T47D (cell line): ENCODE measurements at regions not wholly inside any gene's neighbourhood (a gene's known extent, or its start where the extent isn't known, plus 50 kb on each side); places are given as distances from the start of the nearest gene placed in this dataset.
"Not testable (repeated sequence)": the region's sequence is repeated elsewhere in the genome, so short reads cannot be mapped to it uniquely, and the experiment has no call there.

Experiments used
- DNase-seq, 2 experiments: peaks; one replicate each; pipeline versions ENCODE4 v3.0.0 to v3.0.0-alpha.2; 2011 to 2012; ENCODE audit warnings: low read depth in 1 of 2, low spot score in 1 of 2
- JUND ChIP-seq: IDR thresholded peaks from 2 replicates; pipeline ENCODE4 v1.6.1; 2012; ENCODE audit warnings: low read depth
- in situ Hi-C: cut with HindIII; loops from 2 replicates; pipeline ENCODE4 v1.10.0; 2016; ENCODE audit warnings: low sequenced_read_pairs, low pct_unique_long_range_greater_than_20kb

DNA sequence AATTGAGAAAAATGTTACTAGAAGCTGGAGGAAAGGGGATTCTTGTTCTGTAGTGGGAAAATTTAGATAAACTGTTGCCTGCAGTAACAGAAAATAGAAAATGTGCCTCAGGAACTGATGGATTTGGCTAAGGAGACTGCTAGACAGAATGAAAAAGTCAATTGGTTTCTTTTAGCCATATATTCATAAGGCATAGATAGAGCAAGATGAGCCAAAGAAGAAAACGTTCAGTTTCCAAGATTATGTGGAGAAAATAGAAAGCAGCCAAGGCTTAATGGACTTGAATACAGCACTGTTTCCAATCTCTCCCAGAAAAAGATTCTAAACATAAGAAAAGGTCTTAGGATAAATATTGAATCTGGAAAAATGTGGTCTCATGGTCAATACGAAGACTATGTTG, 115.1 kb upstream of the TCF21 start:
- no peak for DNase-seq
- in situ Hi-C loops, result no loop called here
- no peak for TF ChIP-seq JUND

GRCh38 chr6:133774356-133774755, 114.6 kb upstream of the TCF21 start:
- TF ChIP-seq JUND, result no peak
- in situ Hi-C loops, result no loop called here
- no peak for DNase-seq

- no peak for TF ChIP-seq JUND
- in situ Hi-C loops, result no loop called here
- DNase-seq, result no peak
Measured at GRCh38 chr6:133778414-133779130, 110.3 kb upstream of the TCF21 start.

GRCh38 chr6:133779916-133780695, 108.8 kb upstream of the TCF21 start:
- no peak for DNase-seq
- in situ Hi-C loops, result no loop called here
- TF ChIP-seq JUND, result no peak

- no peak for TF ChIP-seq JUND
- in situ Hi-C loops, result no loop called here
- DNase-seq, result no peak
Measured at GRCh38 chr6:133786016-133786415, 102.9 kb upstream of the TCF21 start.

- TF ChIP-seq JUND, result no peak
- in situ Hi-C loops, result no loop called here
- DNase-seq, result no peak
Measured at GRCh38 chr6:133787122-133787521, 101.8 kb upstream of the TCF21 start.

- DNase-seq, result no peak
- TF ChIP-seq JUND, result no peak
- in situ Hi-C loops, result no loop called here
Measured at GRCh38 chr6:133787859-133788505, 100.9 kb upstream of the TCF21 start.

DNA sequence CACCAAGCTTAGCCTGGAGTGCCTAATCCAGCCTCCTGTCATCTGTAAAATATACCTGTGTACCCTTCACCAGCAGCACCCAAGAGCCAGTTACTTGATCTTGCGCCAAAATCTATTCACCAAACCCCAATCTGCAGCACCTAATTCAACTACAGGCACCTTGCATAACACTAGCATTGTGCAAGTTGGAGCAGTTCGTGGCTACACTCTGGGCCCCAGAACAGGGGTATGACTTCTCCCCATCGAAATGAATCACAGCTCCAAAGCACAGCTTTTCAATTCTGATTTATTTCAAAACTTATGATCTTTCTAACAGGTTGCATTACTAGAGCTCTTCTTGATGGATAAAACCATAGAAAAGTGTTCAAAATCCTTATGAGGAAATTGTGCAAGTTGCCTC, 100.4 kb upstream of the TCF21 start:
- no peak for DNase-seq
- TF ChIP-seq JUND, result no peak
- in situ Hi-C loops, result no loop called here

DNA sequence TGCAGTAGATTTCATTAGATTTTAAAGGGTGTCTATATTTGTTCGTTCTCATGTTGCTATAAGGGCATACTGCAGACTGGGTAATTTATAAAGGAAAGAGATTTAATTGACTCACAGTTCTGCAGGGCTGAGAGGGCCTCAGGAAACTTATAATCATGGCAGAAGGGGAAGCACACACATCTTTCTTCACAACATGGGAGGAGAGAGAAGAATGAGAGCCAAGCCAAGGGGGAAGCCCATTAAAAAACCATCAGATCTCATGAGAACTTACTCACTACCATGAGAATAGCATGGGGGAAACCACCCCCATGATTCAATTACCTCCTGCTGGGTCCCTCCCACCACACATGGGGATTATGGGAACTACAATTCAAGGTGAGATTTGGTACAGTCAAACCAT, 99.5 kb upstream of the TCF21 start:
- DNase-seq, in situ Hi-C loops: not testable (repeated sequence)

GRCh38 chr6:133790756-133791155, 98.2 kb upstream of the TCF21 start:
- in situ Hi-C loops, DNase-seq: not testable (repeated sequence)

GRCh38 chr6:133795051-133795450, 93.9 kb upstream of the TCF21 start:
- DNase-seq, in situ Hi-C loops: not testable (repeated sequence)

DNA sequence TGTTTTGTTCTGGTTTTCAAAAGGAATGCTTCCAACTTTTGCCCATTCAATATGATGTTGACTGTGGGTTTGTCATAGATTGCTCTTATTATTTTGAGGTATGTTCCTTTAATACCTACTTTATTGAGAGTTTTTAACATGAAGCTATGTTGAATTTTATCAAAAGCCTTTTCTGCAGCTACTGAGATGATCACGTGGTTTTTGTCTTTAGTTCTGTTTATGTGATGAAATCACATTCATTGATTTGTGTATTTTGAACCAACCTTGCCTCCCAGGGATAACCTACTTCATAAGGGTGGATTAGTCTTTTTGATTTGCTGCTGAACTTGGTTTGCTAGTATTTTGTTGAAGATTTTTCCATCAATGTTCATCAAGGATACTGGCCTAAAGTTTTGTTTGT, 92.7 kb upstream of the TCF21 start:
- in situ Hi-C loops, result no loop called here
- DNase-seq, result no peak
- no peak for TF ChIP-seq JUND

DNA sequence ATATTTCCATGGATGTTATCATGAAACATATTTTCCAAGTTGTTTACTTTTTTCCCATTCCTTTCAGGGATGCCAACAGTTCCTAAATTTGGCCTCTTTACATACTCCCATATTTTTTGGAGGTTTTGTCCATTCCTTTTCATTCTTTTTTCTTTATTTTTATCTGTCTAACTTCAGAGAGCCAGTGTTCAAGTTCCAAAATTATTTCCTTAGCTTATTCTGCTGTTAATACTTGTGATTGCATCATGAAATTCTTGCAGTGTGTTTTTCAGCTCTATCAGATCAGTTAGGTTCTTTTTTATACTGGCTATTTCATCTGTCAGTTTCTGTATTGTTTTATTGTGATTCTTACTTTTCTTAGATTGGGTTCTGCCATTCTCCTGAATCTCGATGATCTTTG, 89.9 kb upstream of the TCF21 start:
- TF ChIP-seq JUND, result no peak
- in situ Hi-C loops, result no loop called here
- DNase-seq, result no peak
